Smooth muscle cell (in vitro differentiated cells): ENCODE measurements at regions not wholly inside any gene's neighbourhood (a gene's known extent, or its start where the extent isn't known, plus 50 kb on each side); places are given as distances from the start of the nearest gene placed in this dataset.

ENCODE experiments used
- DNase-seq: peaks from one replicate; lab custom pipeline; 2025; ENCODE audit not compliant: unreplicated experiment; lab: John Stamatoyannopoulos, UW
- H2AFZ ChIP-seq: fragments of 200-600 bp; sonication (generic); 2 replicates; pipeline ENCODE4 v1.6.0; 2016; ENCODE audit warnings: antibody characterized with exemption, low read depth, mild to moderate bottlenecking
- H3F3A ChIP-seq: fragments of 200-600 bp; sonication (generic); 2 replicates; pipeline ENCODE4 v1.6.0; 2017; ENCODE audit warnings: antibody characterized with exemption, low read depth
- H3K27ac ChIP-seq: fragments of 200-600 bp; sonication (generic); 2 replicates; pipeline ENCODE4 v1.5.1; 2016; ENCODE audit warnings: low read depth, mild to moderate bottlenecking
- H3K27me3 ChIP-seq: fragments of 200-600 bp; sonication (generic); 2 replicates; pipeline ENCODE4 v1.6.1; 2016; ENCODE audit warnings: low read depth, mild to moderate bottlenecking
- H3K36me3 ChIP-seq: fragments of 200-600 bp; sonication (generic); 2 replicates; pipeline ENCODE4 v1.5.1; 2016; ENCODE audit warnings: low read depth
- H3K4me1 ChIP-seq: fragments of 200-600 bp; sonication (generic); 2 replicates; pipeline ENCODE4 v1.5.1; 2016; ENCODE audit warnings: low read depth
- H3K4me2 ChIP-seq: fragments of 200-600 bp; sonication (generic); 2 replicates; pipeline ENCODE4 v1.6.0; 2016; ENCODE audit warnings: mild to moderate bottlenecking
- H3K4me3 ChIP-seq: fragments of 200-600 bp; sonication (generic); 2 replicates; pipeline ENCODE4 v1.5.1; 2016; ENCODE audit warnings: mild to moderate bottlenecking
- H3K79me2 ChIP-seq: fragments of 200-600 bp; sonication (generic); 2 replicates; pipeline ENCODE4 v1.6.0; 2016; ENCODE audit warnings: low read depth, mild to moderate bottlenecking
- H3K9ac ChIP-seq: fragments of 200-600 bp; sonication (generic); 2 replicates; pipeline ENCODE4 v1.6.0; 2016; ENCODE audit warnings: low read depth
- H3K9me3 ChIP-seq: fragments of 200-600 bp; sonication (generic); replicated peaks from 2 replicates; pipeline ENCODE4 v1.5.1; 2016; ENCODE audit warnings: low read depth
- H4K20me1 ChIP-seq: fragments of 200-600 bp; sonication (generic); 2 replicates; pipeline ENCODE4 v1.6.0; 2016; ENCODE audit warnings: low read depth
- CTCF ChIP-seq: fragments of 200-600 bp; sonication (generic); IDR thresholded peaks from 2 replicates; pipeline ENCODE4 v1.5.1; 2017; ENCODE audit warnings: borderline replicate concordance, mild to moderate bottlenecking, antibody characterized with exemption; ENCODE audit not compliant: insufficient read depth, poor library complexity, severe bottlenecking
- WGBS: methylation state at CpG from one replicate; pipeline ENCODE4 v1.1.7; 2016; ENCODE audit warnings: low lambda C conversion rate; 5-methylcytosine and 5-hydroxymethylcytosine counted together

GRCh38 chr6:144873623-144874378 lies 588.7 kb downstream of the UTRN start:
- H3K4me1 ChIP-seq, result no peaks in the 10 kb centered on the region
- 100% methylated on average over 1 of the region's 1 CpG for WGBS

GRCh38 chr6:144876689-144877088 lies 591.6 kb downstream of the UTRN start:
- Histone ChIP-seq H3K4me3 (no peak overlapping the region), H4K20me1 (no peaks in the 10 kb centered on the region), H3F3A (no peaks in the 10 kb centered on the region), H3K4me2 (no peak overlapping the region), H2AFZ (no peak overlapping the region), H3K79me2 (no peaks in the 10 kb centered on the region), H3K9ac (no peak overlapping the region), H3K27ac (no peak overlapping the region), H3K9me3 (no peaks in the 10 kb centered on the region), H3K36me3 (no peaks in the 10 kb centered on the region), H3K4me1 (no peaks in the 10 kb centered on the region), H3K27me3 (no peaks in the 10 kb centered on the region)
- no peak for TF ChIP-seq CTCF
- DNase-seq, result no peak
- WGBS, result 97% methylated on average over 2 of the region's 2 CpGs

More at GRCh38 chr6:144873623-144874378, 588.7 kb downstream of the UTRN start:
- no peak overlapping the region for H2AFZ ChIP-seq
- no peaks in the 10 kb centered on the region for H4K20me1 ChIP-seq
- no peak for DNase-seq
- H3K4me2 ChIP-seq, result no peak overlapping the region
- H3K9ac ChIP-seq, result no peak overlapping the region
- H3K27ac ChIP-seq, result no peak overlapping the region
- H3K4me3 ChIP-seq, result no peak overlapping the region
- H3K79me2 ChIP-seq, result no peaks in the 10 kb centered on the region
- no peaks in the 10 kb centered on the region for H3K9me3 ChIP-seq
- H3F3A ChIP-seq, result no peaks in the 10 kb centered on the region
- H3K36me3 ChIP-seq, result no peaks in the 10 kb centered on the region
- no peak for TF ChIP-seq CTCF
- no peaks in the 10 kb centered on the region for H3K27me3 ChIP-seq

- WGBS, result 81% methylated on average over 1 of the region's 1 CpG
Observed at GRCh38 chr6:144877118-144877517, 592.0 kb downstream of the UTRN start.

More at GRCh38 chr6:144877118-144877517, 592.0 kb downstream of the UTRN start:
- Histone ChIP-seq H3K9me3 (no peaks in the 10 kb centered on the region), H3K27ac (no peak overlapping the region), H4K20me1 (no peaks in the 10 kb centered on the region), H3K9ac (no peak overlapping the region), H3K4me2 (no peak overlapping the region), H3K79me2 (no peaks in the 10 kb centered on the region), H3K4me1 (no peaks in the 10 kb centered on the region), H2AFZ (no peak overlapping the region), H3F3A (no peaks in the 10 kb centered on the region), H3K4me3 (no peak overlapping the region), H3K27me3 (no peaks in the 10 kb centered on the region), H3K36me3 (no peaks in the 10 kb centered on the region)
- no peak for DNase-seq
- TF ChIP-seq CTCF, result no peak
